Omental fat pad (tissue), 3 donors: ENCODE measurements at regions not wholly inside any gene's neighbourhood (a gene's known extent, or its start where the extent isn't known, plus 50 kb on each side); places are given as distances from the start of the nearest gene placed in this dataset.

Experiments
- ATAC-seq: fragments of 150-250 bp; one replicate; pipeline ENCODE4 v1.9.1; 2016; ENCODE audit warnings: mild to moderate bottlenecking, moderate library complexity; ENCODE audit not compliant: low FRiP score
- DNase-seq: peaks from one replicate; pipeline ENCODE4 v3.0.0-alpha.2; 2019; ENCODE audit warnings: low spot score
- CTCF ChIP-seq, 3 donors: fragments of 450-650 bp; IDR thresholded peaks; one replicate each; pipeline ENCODE4 v1.5.1; 2016 to 2017; ENCODE audit warnings: antibody characterized with exemption in 3 of 3, mild to moderate bottlenecking in 3 of 3, moderate library complexity in 2 of 3

GRCh38 chr1:87165177-87165576 lies 163.5 kb upstream of the LMO4 start:
- ATAC-seq (no peak), DNase-seq (no peak)
- TF ChIP-seq CTCF (IDR thresholded peaks at IDR 0.05), result no peak

DNA sequence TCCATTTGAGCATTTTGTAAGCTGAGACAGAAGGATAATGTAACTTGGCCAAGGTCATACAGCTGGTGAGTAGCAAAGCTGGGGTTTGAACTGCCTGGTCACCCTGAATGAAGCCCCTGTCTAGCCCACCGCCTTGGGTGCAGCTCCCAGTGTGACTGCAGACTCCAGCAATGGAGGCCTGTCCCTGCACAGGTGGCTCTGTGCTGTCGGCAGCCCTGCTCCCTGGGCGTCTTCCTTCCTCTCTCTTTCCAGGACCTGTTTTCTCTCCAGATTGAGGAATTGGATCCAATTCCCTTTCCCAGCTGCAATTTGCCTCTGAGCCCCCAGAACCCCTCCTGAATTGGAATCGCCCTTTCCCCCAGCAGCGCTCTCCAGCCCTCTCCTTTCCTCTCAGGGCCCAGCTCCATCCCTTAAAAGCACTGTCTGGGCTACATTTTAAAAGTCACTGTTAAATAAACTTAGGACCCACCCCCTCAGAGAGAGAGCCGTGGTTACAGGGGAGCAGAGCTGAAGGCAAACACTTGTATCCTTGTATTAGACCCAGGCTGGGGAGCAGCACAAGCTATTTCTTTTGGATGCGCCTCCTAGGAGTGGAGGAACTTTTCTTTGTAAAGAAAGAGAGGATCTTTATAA lies 161.4 kb upstream of the LMO4 start:
- no peak for TF ChIP-seq CTCF (IDR thresholded peaks at IDR 0.05)
- no peak for DNase-seq
- no peak for ATAC-seq

GRCh38 chr1:87167848-87168525 lies 160.7 kb upstream of the LMO4 start:
- no peak for ATAC-seq
- TF ChIP-seq CTCF (IDR thresholded peaks at IDR 0.05), result no peak
- DNase-seq, result no peak

DNA sequence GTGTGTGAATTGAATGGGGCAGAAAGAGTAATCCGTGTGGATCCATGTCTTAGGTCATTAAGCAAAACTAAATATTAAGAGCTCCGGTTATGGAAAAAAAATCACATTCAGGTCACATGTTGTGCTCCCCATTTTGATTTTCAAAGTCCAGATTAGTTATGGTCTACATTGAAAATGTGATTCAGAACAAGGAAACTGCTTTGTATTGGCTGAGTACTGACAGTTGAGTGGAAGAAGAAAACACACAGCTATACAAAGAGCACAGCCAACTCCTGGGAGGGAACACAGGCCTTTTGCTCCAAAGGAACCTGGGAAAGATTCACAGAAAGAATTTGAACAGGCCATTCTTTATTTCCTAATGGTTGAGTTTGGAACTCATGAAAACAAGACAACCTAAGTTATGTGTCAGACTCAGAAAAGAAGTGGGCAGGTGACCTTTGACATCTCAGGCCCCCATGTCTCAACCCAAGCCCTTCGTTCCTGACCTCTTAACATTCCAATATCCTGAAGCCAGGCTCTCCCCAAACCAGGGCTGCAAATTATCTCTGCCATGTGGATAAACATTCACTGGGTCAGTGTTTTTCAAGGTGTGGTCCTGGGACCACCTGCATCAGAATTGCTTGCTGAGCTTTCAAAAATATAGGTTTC lies 159.3 kb upstream of the LMO4 start:
- TF ChIP-seq CTCF (IDR thresholded peaks at IDR 0.05), result no peak
- ATAC-seq (no peak), DNase-seq (no peak)

DNA sequence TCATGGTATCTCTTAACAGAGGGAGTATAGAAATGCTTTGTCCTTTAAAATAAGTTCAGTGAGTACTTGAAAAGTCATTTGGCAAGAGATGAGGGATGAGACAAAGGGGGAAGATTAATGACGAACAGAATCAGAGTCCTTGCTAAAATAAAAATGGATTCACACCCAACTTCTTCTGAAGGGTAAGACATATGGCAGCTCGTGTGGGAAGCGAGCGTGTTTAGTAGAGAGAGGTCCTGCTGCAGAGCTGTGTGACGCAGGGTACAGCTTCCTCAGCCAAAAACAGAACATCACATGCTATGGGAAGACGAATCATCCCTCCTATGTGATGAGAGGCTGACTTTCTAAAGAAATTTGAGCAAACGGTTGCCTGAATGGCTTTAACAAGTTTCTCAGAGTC lies 158.5 kb upstream of the LMO4 start:
- TF ChIP-seq CTCF (IDR thresholded peaks at IDR 0.05), result no peak
- DNase-seq (no peak), ATAC-seq (no peak)

GRCh38 chr1:87170931-87171598 lies 157.6 kb upstream of the LMO4 start:
- no peak for DNase-seq
- TF ChIP-seq CTCF (IDR thresholded peaks at IDR 0.05), result no peak

More at GRCh38 chr1:87170931-87171598, 157.6 kb upstream of the LMO4 start:
- ATAC-seq, result no peak
